DMS114 treated with DMSO at 0.1 percent for 48 hours (cell line): ENCODE measurements at regions not wholly inside any gene's neighbourhood (a gene's known extent, or its start where the extent isn't known, plus 50 kb on each side); places are given as distances from the start of the nearest gene placed in this dataset.

Experiments
- DNase-seq: peaks from one replicate; lab custom pipeline; 2025; ENCODE audit not compliant: unreplicated experiment; lab: John Stamatoyannopoulos, UW

GRCh38 chr14:71588576-71589215 is 343.5 kb upstream of the RGS6 start:
- no peak for DNase-seq

GRCh38 chr14:71589609-71590008 is 342.6 kb upstream of the RGS6 start:
- DNase-seq, result no peak

- DNase-seq, result no peak
Observed at GRCh38 chr14:71590131-71590530, 342.1 kb upstream of the RGS6 start.

GRCh38 chr14:71591231-71591630 is 341.0 kb upstream of the RGS6 start:
- no peak for DNase-seq

GRCh38 chr14:71591929-71592328 is 340.3 kb upstream of the RGS6 start:
- DNase-seq, result no peak

- DNase-seq, result no peak
Observed at GRCh38 chr14:71592361-71592760, 339.9 kb upstream of the RGS6 start.

GRCh38 chr14:71593966-71594365 is 338.3 kb upstream of the RGS6 start:
- DNase-seq, result no peak

- DNase-seq, result no peak
Observed at GRCh38 chr14:71594821-71595220, 337.4 kb upstream of the RGS6 start.

GRCh38 chr14:71595441-71595840 is 336.8 kb upstream of the RGS6 start:
- DNase-seq, result no peak

GRCh38 chr14:71597287-71597920 is 334.8 kb upstream of the RGS6 start:
- no peak for DNase-seq

- no peak for DNase-seq
Observed at GRCh38 chr14:71597955-71598660, 334.1 kb upstream of the RGS6 start.

GRCh38 chr14:71600309-71600708 is 331.9 kb upstream of the RGS6 start:
- no peak for DNase-seq

GRCh38 chr14:71602524-71602923 is 329.7 kb upstream of the RGS6 start:
- no peak for DNase-seq

- no peak for DNase-seq
Observed at GRCh38 chr14:71604231-71604630, 328.0 kb upstream of the RGS6 start.

GRCh38 chr14:71606064-71606463 is 326.2 kb upstream of the RGS6 start:
- DNase-seq, result no peak

GRCh38 chr14:71606575-71606974 is 325.7 kb upstream of the RGS6 start:
- no peak for DNase-seq

- no peak for DNase-seq
Observed at GRCh38 chr14:71607056-71607455, 325.2 kb upstream of the RGS6 start.

GRCh38 chr14:71610149-71610548 is 322.1 kb upstream of the RGS6 start:
- no peak for DNase-seq

- DNase-seq, result no peak
Observed at GRCh38 chr14:71610797-71611196, 321.4 kb upstream of the RGS6 start.

GRCh38 chr14:71613168-71613567 is 319.1 kb upstream of the RGS6 start:
- no peak for DNase-seq

- no peak for DNase-seq
Observed at GRCh38 chr14:71616013-71616412, 316.2 kb upstream of the RGS6 start.

GRCh38 chr14:71618047-71618446 is 314.2 kb upstream of the RGS6 start:
- no peak for DNase-seq
